SH-SY5Y (cell line): ENCODE measurements at regions not wholly inside any gene's neighbourhood (a gene's known extent, or its start where the extent isn't known, plus 50 kb on each side); places are given as distances from the start of the nearest gene placed in this dataset.

ENCODE experiments used
- GATA2 ChIP-seq: IDR thresholded peaks from 2 replicates; pipeline ENCODE4 v1.6.1; 2011; ENCODE audit warnings: mild to moderate bottlenecking, low read depth, low read length
- GATA3 ChIP-seq: IDR thresholded peaks from 2 replicates; pipeline ENCODE4 v1.6.1; 2011; ENCODE audit warnings: low read depth, mild to moderate bottlenecking, low read length, moderate library complexity

- no peak for TF ChIP-seq GATA2
- TF ChIP-seq GATA3 = no peak
These were observed 72.1 kb upstream of the FHIP2A start for GRCh38 chr10:114749510-114749909.
